ENCODE measurements at regions not wholly inside any gene's neighbourhood (a gene's known extent, or its start where the extent isn't known, plus 50 kb on each side); places are given as distances from the start of the nearest gene placed in this dataset.

DNA sequence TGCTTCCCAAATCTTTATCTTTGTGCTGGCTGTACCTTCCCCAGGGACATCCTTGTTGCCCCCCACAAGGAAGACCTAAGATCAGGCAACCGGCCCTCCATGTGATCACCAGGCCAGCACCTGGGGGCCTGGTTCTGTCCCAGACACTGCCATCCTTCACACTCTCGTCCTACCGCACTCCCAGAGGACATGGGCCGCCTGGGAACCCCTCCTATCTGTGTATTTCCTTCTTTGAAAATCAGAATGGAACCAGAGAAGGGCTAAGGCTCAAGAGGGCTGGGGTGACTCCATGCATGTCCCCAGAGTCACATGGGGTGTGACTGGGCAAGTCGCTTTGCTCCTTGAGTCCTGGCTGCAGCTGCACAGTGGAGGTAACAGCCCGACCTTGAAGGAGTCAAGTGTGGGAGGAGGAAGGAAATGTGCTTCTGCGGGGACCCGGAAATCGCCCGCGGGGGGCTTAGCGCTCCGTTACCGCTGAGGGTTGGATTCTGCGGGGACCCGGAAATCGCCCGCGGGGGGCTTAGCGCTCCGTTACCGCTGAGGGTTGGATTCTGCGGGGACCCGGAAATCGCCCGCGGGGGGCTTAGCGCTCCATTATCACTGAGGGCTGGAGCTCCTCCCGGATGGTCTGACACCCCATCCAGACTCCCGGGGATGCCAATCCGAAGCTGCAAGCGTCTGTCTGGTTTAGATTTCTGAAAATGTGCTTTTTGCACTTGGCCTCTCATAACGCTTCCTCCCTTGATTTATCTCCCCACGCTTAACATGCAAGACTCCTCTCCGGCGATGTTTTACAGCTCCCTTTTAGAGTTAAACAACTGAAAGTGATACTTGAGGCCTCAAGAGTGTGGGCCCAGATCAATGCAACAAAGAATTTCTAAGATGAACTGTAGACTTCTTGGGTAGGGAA lies 278.9 kb downstream of the NPHP4 start:
- no peak for DNase-seq

DNA sequence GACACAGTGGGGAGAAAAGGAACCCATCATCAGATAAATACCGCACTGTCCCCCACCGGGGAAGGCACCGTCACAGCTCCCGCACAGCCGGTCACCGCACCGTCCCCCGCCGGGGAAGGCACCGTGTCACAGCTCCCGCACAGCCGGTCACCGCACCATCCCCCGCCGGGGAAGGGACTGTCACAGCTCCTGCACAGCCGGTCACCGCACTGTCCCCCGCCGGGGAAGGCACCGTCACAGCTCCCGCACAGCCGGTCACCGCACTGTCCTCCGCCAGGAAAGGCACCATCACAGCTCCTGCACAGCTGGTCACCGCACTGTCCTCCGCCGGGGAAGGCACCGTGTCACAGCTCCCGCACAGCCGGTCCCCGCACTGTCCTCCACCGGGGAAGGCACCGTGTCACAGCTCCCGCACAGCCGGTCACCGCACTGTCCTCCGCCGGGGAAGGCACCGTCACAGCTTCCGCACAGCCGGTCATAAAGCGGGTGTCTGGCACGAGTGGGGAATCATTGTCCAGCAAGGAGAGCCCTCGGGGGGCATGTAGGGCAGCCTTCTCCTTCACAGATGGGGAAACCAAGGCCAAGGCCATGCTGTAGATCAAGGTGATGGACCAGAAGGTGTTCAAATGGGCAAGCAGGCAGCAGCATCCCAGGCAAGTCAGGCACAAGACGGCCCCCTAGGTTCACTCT lies 280.1 kb downstream of the NPHP4 start:
- no peak for DNase-seq

DNA sequence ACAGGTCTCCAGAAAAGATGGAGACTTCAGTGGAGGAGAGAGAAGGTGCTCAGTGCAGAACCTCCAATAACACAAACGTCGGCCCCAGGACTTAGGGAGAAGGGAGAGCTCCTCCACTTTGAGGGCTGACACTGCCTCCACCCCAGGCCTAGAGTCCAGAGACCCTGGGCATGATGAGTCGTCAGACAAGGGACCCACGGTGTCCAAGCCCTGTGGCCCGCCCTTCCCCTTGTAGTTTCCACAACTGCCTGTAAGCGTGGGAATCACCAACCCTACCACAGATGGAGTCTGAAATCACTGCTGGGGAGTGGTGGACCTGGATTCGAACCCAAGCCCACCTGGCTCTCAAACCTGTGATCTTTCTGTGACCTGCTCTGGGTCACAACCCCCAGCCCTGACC lies 281.1 kb downstream of the NPHP4 start:
- no peak for DNase-seq

DNA sequence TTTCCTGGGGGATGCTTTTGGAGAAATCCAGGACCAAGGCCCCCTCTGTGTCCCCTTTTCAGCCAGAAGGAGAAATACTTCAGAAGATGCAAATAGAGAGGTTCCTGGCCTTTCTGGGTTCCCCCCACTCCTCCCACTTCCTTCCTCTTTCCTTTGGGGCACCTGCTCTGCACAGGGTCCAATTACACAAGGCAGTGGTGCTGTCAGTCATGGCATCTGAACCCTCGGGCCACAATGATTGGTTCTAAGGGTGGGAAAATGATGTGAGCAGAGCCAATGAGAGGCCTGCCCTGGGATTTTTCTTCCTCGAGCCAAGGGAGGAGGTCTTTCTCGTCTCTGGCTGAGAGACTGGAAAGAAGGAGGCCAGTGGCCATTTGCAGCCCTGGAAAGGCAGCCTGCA lies 282.2 kb downstream of the NPHP4 start:
- DNase-seq: no peak

DNA sequence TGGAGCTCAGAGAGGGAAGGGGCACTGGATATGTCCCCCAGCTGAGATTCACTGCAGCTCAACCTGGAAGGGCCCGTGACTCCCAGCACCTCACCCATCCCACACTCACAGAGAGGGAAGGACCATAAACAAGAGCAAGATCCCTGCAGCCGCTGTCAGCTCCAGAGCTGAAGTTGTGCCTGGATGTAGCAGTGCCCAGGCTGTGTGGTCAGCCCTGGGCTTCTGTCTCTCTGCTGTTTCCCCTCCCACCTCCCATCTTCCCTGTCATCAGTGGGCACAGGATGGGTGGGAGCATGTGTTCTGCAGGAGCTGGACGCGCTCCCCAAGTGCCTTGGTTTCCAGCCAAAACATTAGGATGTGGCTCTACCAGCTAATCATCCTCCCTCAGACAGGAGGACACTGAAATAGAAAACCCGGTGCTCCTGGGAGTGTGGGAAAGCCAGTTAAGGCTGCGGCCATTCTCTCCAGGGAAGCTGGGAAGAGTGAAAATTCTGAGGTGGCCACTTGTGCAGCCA lies 282.7 kb downstream of the NPHP4 start:
- no peak for DNase-seq

DNA sequence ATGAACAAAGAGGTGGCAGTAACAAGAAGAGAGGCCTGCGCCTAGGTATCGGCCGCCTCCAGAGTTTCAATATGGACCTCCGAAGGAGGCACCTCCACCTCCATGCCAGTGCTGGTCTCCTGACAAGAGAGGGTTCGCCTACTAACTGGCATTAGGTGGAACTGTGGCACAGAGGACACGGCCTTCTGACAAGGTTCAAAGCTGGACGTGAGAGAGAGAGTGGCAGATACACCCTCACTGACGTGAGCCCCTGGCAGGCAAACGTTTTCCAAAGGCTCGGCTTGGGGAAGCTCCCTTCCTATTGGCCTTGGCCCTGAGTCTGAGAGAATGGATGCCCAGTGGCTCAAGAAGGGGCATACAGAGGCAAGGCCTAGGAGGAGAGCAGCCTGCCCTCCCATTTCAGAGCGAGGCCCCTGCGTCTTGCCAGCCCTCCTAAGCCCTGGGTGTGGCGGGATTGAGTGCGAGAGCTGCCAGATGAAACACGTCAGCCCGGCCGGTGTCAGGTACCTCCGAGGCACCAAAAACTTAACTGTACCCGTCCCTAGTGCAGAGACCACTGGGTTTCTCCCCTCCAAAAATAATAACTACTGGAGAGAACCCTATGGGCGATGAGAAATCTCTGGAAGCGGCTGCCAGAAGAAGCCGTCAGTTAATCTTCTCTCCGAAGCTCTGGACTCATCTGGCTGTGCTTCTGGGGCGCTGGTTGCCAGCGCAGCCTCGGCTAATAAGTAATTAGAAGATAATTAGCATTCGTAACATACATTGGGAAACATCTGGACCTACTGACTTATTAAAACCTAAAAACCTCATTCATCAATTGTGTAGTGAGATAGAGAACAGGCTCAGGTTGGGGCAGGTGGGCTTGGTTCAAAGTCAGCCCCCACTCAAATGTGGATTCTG lies 283.6 kb downstream of the NPHP4 start:
- no peak for DNase-seq

DNA sequence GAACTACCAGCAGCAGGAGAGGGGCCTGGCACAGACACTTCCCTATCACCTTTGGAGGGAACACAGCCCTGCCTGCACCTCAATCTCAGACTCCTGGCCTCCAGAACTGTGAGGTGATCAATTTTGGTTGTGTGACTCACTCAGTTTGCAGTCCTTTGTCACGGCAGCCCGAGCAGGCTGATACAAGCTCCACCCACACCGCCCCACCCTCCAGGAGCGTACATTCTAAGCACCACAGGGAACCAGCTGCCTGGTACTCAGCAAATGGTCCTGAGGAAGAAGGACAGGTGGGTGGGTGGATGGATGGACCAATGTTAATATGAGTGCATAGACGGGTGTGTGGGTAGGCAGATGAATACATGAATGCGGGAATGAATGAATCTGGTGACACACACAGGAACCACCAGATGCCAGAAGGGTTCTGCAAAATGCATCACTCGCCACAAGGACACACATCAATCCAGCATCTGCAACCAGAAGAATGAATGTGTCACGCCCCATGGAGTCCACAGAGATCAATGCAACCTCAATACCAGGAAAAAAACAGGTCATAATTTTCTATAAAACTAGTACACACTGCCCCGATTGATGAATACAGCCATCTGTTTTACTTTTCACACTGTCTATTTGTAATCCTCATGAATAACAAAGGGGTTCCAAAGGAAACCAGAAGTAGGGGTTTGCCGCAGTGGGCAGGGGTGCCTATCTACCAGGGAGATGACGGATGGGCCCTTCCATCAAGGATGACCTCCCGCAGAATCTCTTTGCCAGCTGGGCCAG lies 284.5 kb downstream of the NPHP4 start:
- no peak for DNase-seq

DNA sequence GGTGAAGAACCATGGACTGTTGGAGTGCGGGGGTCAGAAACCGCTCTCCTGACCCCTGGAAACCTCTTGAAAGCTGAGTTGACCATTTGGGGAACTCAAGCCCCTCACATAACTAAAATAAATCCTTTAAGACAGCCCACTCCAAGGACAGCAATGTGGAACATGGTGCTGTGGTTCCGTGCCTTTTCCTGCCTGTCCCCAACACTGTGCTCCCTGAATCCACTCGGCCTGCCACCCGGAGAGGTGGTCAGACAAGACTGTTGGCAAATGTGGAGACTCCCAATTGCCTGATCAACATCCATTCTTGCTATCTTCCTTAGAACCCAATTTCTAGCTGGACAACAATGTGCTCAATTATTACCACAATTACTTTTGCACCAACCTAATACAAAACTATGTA lies 286.0 kb downstream of the NPHP4 start:
- no peak for DNase-seq

DNA sequence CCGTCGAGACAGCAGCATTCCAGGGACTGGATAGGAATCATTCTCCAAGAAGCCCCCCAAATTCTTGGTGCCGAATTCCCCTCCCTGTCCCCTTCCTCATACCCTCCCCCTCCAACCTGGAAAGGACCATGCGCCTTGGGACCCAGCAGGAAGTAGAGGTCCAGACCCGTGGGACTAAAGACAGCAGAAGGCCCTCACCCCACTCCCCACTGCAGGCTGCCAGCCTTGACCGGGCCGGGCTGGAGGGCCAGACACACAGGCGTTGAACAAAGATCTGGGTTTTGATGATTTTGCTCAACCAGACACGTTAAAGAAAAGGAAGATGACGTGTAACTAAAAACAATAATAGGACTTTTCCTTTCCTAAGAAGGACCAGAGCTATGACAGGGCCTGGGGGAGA lies 286.5 kb downstream of the NPHP4 start:
- no peak for DNase-seq

DNA sequence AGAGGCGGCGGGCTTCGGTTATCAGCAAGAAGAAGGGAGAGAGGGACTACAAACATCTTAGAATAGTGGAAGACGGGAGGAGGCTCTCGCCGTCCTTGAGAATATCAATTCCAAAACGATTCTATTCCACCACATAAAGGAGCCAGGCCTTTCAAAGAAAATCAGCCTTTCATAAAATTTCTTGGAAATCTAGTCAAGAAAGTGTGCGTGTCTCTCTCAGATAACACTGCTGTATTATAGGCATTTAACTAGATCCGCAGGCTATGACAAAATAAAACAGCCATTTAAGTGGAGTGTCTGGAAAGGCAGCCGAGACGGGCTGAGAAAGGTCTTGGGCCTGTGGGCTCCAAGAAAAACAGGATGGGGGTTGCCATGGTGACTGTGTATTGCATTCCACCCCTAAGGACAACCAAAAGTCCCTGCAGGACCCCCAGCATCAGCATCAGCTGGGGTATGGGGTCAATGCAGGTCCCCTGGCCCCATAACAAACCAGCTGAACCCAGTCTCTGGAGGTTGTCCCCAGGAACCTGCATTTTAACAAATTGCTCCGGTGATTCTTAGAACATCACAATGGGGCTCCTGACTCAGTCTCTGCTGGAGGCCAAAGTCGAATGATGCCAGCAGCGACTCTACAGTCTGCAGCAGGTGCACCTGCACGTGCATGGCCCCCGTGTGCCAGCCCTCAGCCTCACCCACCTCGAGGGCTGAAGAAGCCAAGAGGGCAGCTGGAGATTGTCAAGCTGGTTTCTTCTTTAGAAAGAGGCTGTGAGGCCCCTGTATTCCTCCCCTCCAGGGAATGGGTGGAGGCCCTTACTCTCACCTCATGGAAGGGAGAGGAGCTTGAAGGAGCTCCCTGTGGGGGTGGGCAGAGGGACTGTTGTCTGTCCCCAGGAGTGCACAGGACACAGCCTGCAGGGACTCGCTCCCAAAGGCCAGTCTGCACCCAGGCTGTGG lies 287.4 kb downstream of the NPHP4 start:
- no peak for DNase-seq

DNA sequence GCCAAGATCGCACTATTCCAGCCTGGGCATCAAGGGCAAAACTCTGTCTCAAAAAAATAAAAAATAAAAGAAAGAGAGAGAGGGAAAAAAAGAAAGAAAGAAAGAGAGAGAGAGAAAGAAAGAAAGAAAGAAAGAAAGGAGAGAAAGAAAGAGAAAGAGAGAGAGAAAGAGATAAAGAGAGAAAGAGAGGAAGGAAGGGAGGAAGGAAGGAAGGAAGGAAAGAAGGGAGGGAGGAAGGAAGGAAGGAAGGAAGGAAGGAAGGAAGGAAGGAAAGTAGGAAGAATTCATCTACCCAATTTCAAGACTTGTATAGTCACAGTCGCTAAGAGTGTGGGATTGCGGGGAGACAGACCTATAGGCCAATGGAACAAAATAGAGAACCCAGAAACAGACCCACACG lies 290.6 kb downstream of the NPHP4 start:
- DNase-seq: no peak

DNA sequence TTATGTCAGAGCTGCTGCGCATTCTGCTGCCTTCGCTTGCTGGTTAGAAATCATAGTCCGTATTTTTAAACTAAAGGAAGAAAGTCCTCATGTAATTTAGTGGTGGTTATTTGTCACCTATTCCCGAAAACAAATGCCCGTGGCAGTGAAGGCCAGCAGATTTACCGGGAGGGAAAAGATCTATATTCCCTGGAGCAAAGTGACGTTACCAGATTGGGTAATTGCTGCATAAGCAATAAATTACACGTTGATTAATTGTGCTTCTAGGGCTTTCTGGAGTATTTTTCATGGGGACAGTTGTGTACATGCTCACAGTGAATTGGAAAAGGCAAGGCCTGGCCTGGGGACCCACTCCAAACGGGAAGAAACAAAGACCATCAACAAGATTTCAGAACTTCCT lies 298.7 kb downstream of the NPHP4 start:
- no peak for DNase-seq

DNA sequence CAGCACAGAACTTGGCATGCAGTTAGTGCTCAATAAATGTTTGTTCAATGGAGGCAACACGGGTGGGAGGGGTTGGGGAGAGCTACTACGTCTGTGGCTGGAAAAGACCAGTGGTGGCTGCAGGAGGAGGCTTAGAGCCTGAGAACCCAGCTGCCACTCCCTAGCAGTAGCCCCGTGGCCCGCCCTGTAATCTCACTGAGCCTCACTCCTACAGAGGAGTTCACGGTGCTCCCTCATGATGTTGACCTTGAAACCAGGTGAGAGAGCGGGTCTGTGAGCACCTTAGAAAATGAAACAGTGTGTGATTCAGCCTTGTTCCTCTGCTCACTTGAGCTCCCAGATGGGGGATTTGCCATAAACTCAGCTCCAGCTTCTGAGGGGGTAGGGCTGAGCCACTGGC lies 299.6 kb downstream of the NPHP4 start:
- DNase-seq: no peak

DNA sequence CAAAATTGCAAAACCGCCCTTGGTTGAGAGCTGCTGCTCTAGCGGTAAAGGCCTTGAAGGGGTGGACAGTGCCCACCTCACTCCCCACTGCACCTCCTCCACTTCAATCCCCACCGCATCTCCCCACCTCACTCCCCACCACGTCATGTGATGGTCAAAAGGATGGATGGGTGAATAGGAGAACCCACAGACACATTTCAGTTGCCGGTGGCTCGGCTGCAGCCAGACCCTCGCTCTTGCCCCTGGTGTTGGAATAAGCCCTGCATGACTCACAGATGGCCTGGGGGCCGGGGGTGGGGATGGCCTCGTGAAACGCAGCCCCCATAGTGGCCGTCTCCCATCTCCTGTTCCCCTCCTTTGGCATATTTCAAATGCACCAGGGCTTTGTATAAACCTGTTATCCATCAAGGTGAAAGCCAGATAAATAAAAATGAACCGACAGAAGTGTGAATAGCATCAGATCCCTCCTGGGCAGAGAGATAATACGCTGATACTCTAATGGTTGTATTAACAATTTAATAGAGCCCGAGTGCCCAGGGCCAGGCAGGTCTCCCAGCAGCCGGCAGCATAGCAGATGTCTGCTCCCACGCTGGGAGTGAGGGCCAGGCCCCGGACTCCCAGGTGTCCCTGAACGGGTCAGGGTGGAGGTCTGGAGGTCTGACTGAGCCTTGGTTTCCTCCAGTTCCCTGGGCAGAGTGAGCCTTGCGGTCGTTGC lies 300.3 kb downstream of the NPHP4 start:
- DNase-seq: no peak

DNA sequence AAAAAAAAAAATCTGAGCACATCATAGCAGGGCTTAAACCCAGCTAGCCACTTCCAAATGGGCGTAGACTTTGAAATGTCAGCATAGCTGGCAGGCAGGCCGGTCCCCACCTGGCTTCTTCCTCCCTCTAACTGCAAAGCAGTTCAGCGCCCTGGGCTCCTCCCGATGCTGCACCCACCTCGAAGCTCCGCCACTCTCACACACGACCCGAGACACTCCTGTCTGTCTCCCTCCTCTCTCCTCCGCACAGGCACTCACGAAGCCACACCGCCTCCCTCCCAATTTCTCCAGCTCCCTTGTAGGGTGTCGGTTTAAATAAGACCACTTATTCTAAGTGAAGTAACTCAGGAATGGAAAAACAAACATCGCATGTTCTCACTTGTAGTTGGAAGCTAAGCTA lies 301.3 kb downstream of the NPHP4 start:
- no peak for DNase-seq

DNA sequence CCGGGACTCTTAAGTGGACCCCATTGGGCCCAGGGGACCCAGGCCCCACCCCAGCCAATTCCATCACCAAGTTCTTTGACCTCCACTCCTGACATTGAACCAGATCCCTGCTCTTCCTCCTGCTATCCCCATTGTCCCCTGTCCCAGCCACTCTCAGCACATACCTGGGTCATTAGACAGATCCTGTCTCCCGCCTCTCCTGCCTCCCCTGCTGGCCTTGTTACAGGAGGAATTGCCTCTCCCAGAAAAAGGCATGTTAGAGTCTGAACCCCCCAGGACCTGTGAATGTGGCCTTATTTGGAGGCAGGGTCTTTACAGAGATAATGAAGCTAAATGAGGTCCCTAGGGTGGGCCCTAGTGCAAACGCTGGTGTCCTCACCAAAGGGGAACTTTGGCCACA lies 301.9 kb downstream of the NPHP4 start:
- no peak for DNase-seq

DNA sequence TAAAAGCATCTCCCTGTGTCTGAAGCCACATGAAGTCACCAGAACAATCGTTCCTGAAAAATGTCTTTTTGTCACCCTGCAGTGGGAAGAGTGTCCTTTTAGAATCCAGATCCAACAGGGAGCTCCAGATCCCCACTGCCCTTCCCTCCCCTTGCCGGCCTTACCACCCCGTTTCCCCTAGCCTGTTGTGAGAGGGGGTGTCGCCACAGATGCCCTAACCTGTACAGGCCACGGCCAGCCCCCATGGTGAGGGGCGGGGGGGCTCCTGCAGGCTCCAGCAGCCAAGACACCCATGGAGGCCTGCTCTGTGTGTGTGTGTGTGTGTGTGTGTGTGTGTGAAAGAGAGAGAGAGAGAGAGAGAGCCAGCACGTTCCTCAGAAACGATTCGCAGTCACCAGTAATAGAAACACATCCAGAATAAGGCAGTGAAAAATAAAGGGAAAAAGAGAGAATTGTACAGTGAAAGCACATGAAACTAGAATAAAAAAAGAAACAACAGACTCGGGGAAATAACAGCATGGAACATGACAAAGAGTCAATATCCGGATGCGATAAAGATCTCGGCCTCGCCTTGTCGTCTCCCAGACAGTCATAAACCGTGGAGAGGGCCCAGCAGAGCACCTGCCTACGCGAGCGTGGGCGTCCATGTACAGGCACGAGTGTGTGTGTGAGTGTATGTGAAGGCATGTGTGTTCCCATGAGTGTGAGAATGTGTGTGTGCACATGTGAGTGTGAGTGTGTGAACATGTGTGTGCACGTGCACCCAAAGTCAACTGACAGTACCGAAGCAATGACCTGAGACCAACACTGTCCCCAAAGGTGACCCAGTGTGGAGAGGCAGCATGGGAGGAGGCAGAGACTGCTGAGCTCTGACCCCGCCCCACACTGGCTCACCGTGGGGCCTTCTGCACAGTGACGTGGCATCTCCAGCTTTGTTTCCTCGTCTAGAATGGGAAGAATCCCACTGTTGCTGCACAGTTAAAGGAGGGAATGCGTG lies 303.8 kb downstream of the NPHP4 start:
- no peak for DNase-seq

DNA sequence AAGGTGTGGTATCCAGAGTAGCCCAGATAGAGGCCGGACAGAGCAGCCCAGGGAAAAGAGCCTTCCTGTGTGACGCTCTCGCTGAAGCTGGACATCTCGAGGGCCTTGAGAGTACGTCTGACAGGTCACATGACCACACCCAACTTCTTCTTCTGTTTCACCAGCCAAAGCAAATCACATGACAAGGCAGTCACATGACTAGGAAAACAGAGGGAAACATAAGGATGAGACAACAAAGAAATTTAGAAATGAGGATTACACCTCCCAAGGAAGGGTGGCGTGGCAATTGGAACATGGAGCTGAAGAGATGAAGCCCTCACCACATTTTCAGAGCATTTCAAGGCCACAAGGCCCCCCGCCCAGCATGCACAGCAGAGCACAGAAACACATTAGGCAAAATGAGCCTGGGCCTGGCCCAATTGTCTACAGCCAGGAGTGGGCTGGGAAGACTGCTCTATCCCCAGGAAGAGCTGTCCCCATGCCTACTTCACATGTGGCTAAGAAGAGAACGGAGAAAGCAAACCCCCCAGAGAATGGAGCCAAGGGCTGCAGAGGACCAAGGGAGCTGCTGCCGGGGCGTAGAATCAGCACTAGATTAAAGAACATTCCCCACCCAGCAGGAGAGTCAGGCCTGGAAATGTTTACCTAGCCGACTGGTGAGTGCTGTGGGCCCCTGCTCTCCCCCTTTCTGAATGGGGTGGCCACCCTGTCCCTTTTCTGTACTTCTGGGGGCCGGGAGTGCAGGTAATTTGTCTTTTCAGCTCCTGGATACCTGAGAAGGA lies 305.1 kb downstream of the NPHP4 start:
- DNase-seq: no peak

Measured in left kidney (tissue), 1 donor.